ENCODE measurements at regions not wholly inside any gene's neighbourhood (a gene's known extent, or its start where the extent isn't known, plus 50 kb on each side); places are given as distances from the start of the nearest gene placed in this dataset.

DNA sequence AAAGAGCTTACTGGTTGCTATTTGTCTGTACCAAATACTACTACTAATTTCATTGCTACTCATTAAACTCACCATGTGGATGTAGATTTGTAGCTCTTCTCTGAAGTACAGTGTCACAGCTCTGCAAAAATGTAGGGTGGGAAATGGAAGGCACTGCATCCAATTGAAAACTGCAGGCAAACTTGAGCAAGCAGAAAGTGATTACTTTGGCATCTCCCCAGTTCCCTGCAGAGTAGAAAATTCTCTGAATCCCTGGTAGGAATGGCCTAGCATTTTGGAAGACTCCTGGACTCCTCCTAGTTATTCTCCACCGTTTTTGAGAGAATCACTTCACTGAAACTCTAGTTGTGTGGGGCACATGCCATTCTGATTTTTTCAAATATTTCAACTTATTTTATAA, 239.1 kb downstream of the DIO2 start:
- Histone ChIP-seq H3K4me3 (no peak overlapping the region), H3K27ac (no peak overlapping the region)

DNA sequence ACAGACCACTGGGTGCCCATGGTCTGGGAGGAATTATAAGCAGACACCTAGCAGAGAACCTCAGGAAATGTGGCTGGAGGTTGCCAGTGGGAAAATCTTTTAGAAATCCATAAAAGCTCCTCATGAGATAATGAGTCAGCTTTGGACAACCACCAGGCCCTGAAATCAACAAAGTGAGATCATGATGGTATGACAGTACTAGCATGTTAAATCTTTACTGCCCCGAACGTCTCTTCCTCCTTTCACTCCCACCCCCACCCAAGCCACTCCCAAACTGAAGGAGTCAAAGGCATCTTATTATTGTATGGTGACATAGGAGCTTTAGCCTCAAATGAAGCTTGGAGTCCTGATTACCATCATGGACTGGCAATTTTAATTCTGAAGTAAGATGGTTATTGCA, 240.0 kb downstream of the DIO2 start:
- no peak overlapping the region for H3K27ac ChIP-seq
- no peak overlapping the region for H3K4me3 ChIP-seq

DNA sequence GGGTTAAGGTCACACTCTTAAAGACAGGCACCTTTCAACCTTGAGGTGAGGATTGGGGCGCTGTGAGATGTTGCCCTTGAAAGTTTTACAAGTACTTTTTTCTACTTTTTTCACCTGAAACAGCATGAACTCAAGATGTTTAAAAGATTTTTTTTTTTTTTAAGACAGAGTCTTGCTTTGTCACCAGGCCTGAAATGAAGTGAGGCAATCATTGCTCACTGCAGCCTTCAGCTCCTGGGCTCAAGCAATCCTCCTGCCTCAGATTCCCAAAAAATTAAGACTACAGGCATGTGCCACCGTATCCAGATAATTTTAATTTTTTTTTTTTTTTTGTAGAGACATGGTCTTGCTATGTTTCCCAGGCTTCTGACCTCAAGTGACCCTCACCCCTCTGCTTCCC, 243.9 kb downstream of the DIO2 start:
- H3K4me3 ChIP-seq: no peak overlapping the region
- no peak overlapping the region for H3K27ac ChIP-seq

DNA sequence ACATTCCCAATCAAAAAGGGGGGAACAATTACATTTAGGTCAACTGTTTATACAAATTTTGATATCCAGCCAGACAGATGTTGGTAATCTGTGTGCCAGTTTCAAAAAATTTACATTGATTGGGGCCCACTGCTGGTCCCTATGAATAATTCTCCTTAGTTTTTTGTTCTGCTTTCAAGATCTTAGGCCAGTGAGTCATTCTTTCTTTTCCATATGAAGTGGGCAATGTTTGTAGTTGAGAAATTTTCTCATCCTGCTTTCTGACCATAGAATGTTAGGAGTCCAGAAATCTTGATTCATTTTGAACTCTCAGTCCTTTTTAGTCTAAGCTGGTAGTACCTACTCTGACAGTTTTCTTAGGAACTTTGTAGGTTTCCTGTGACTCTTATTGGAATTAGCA, 244.3 kb downstream of the DIO2 start:
- peak overlapping the region in 1 of 21 experiments; percentile 18 for H3K27ac ChIP-seq
- H3K4me3 ChIP-seq: no peak overlapping the region

DNA sequence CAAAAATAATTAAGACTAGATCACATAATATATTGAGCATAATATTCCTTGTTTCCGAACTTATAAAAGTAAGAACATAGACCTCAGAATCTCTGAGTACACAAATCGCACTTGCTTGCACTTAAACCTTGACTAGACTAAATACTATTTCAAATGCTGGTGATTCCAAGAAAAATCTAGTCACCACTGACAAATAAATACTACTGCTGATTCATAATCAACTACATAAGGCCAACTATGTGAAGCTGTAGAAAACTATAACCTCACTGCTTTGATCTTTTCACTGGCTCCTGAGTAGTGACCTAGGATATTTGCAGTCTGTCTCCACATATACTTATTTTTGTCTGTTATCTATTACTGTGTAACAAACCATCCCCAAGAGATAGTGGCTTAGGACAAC, 245.4 kb downstream of the DIO2 start:
- Histone ChIP-seq H3K4me3 (no peak overlapping the region), H3K27ac (peak overlapping the region in 2 of 21 experiments; percentile 41 to 44)

DNA sequence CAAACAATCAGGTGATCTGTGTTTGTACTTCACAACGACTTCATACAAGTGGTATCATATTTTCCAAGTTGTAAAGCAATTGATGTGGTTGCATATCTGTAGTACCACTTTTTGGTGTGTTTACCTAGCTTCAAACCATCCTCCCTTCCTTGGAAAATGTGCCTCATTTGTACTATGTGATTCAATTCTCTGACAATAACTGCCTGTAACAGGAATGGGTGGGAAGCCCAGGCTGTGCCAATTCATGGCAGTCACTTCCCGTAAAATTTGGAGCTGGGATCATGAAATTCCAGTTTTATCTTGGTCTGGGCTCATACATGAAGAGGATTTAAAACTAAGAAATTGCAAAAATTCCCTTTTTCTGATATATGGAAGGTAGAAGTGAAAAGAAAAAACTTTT, 250.1 kb downstream of the DIO2 start:
- Histone ChIP-seq H3K27ac (no peak overlapping the region), H3K4me3 (no peak overlapping the region)

DNA sequence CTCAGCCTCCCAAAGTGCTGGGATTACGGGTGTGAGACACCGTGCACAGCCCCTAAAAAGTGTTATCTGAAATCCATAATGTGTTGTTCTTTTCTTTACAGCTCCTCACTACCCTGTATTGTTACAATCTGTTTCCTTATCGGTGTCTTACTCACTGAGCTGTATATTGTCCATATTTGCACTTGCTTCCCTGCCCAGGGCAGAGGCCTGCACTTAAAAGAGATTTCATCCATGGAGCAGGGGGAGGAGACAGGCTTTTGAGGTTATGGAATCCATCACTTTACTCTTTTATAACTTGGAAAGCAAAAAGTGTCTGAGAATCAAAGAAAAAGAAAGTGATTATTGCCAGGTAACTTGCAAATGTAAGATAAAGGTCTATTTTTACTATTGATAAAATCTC, 251.0 kb downstream of the DIO2 start:
- Histone ChIP-seq H3K27ac (no peak overlapping the region), H3K4me3 (no peak overlapping the region)

DNA sequence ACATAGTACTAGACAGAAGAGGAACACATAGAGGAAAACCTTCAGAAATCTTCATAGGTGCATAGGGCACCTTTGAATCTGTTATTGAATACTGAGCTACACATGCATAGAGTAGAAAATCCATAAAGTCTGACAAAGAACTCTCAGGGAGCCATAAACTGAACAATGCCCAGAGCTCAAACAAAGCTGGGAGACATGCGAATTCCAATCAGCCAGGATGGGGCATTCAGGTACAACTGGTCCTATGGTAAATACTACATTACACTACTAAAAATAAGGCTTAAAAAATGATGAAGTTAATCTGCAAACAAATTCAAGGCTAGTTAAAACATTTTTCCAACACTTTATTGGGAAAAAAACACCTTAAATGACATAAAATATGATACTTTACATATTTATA, 259.7 kb downstream of the DIO2 start:
- Histone ChIP-seq H3K4me3 (no peak overlapping the region), H3K27ac (no peak overlapping the region)

DNA sequence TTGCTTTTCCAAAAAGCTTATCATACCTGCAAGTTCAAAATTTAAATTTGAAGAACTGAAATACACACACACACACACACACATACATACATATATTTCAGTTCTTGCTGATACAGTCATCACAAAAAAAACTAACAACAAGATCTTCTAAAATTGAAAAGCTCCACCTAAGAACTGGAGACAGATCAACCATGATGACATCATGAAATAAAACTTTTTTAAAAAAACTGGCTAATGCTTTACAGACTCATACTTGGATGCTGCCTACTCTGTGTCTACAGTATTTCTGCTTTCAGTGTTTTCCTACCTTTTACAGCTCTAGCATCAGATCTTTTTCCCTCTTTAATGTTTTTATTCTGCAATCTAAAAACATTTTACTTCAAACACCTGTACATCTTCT, 261.4 kb downstream of the DIO2 start:
- H3K27ac ChIP-seq: no peak overlapping the region
- no peak overlapping the region for H3K4me3 ChIP-seq

DNA sequence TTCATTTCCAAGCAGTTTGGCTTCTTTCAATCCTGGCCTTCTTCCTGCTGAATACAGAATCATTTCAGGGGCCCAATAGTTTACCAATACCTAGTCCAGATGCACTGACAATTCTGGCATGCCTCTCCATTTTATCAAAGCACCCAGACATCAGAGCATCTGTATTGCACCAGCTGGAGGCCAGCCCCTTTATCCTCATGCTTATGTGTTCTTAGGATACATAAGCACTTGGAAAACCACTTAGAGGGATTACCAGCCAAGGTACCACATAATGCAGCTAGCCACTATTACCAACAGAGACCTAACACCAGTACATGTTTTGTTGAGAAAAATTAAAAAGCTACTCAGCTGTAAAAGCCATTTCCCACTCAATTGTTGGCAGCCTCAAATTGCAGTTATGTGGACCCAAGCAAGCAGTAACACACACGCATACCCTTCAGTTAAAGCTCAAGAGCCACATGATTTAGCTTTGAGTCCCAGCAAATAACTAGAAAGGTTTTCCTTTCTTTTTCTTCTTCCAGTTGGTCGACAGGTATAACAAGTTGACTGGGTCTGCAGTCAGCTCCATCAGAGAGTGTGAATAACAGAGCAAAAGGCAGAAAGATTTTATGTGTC, 263.8 kb downstream of the DIO2 start:
- Histone ChIP-seq H3K4me3 (no peak overlapping the region), H3K27ac (no peak overlapping the region)

DNA sequence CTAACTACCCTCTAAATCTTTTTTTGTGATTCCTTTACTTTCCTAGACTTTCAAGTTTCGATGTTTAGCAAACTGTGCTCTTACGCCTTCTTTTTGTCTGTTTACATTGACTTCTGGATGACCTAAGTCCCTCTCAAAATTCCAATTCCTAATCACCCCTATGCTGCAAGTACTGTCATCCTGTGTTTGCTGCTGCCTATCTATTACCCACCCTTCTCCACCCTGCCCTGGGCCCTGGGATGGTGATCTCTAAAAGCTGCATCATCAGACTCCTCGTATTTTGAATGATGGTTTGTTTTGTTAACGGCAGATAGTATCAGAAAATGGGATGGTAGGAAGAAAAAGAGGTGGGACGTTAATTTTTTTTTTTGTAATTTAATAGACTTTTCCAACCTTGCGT, 272.1 kb downstream of the DIO2 start:
- Histone ChIP-seq H3K4me3 (no peak overlapping the region), H3K27ac (no peak overlapping the region)

DNA sequence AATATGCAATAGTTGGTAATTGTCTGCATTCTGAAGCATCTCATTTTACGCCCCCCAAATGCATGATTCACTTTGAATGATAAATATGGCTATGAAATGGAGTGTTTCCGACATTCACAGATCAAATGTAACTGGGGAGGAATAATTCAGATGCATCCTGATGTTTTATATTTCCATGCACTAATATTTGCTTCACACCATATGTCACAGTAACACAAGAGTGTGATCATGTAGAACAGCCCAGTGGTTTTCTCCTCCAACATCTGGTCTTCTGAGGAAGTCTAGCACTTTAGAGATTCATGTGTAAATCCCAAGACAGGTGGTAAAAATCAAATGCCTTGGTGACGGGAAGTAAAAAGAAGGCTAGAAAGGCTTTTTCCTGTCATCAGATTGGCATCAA, 273.1 kb downstream of the DIO2 start:
- Histone ChIP-seq H3K4me3 (no peak overlapping the region), H3K27ac (no peak overlapping the region)

DNA sequence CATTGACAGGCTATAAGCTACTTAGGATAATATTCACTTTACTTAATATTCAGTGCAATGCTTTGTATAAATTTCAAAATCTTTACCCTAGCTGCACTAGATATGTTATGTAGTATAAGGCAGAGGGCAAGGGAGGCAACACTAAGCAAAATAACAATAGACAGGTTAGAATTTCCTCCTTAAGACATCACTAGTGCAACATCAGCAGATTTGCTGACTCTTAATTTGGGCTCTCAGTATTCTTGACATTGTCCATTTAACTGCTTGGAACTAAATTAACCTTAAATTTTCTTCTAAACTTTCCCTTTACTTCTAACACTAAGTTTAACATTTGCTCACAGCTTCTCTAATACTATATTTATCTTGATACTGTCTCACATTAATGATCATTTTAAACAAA, 273.9 kb downstream of the DIO2 start:
- no peak overlapping the region for H3K27ac ChIP-seq

DNA sequence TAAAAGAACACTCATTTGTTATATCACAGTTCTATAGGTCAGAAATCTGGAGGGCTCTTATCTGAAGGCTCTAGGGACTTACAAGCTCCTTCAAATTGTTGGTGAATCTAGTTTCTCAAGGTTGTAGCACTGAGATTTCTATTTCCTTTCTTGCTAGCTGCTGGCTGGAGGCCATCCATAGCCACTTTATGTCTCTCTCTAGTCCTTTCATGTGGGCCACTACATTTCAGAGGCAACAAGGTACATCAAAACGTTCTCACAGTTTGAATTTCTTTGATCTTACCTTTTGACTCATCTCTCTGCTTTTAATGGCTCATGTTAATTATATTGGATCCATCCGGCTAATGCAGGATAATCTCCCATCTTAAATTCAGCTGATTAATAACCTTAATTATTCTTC, 286.8 kb downstream of the DIO2 start:
- no peak overlapping the region for H3K4me3 ChIP-seq
- H3K27ac ChIP-seq: no peak overlapping the region

More for the DNA sequence above, 273.9 kb downstream of the DIO2 start:
- H3K4me3 ChIP-seq: no peak overlapping the region

DNA sequence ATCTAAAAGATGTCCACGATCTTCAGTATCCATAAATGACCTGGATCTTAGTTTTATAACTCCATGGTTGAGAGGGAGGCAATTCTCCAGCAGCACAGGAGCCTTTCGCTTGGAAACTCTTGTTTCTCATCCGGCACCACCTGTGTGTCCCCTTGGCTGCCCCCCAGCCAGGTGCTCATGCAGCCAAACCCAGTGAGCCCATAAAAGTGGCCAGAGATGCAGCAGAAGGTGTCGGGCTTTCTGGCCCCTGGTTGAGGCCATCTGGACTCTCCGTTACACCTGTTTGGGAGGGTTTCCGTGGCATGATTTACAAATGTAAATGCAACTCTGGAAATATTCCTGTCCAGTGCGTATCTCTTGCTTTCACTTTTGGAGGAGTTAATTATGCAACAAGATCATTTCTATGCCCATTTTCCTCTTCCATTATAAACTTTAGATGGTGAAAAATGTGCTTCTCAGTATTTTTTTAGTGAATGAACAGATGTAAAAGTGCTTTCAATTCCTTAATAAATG, 291.1 kb downstream of the DIO2 start:
- no peak overlapping the region for H3K4me3 ChIP-seq
- H3K27ac ChIP-seq: no peak overlapping the region
